ENCODE measurements at regions not wholly inside any gene's neighbourhood (a gene's known extent, or its start where the extent isn't known, plus 50 kb on each side); places are given as distances from the start of the nearest gene placed in this dataset.

- ATAC-seq (no peak), DNase-seq (no peak)
- no peak overlapping the region for H3K4me3 ChIP-seq
- H3K27ac ChIP-seq: no peak overlapping the region
- H3K4me1 ChIP-seq: peaks cover 0 to 4% (median 0%) of the 10 kb centered on the region in 9 donors
- no peaks in the 10 kb centered on the region for H3K36me3 ChIP-seq
- peaks cover 0 to 4% (median 0%) of the 10 kb centered on the region in 7 donors for H3K27me3 ChIP-seq
- WGBS, 2 donors: 75 to 81% methylated on average over 11 of the region's 11 CpGs
- no peaks in the 10 kb centered on the region for H3K9me3 ChIP-seq
- intact Hi-C loops (cut with DNase I): no loop called here
- no peak for TF ChIP-seq CTCF (IDR thresholded peaks at IDR 0.05)
Measured at GRCh38 chr6:167510648-167511047, 185.8 kb downstream of the TTLL2 start.

GRCh38 chr6:167512696-167513375 lies 187.9 kb downstream of the TTLL2 start:
- Histone ChIP-seq H3K4me1 (no peaks in the 10 kb centered on the region), H3K4me3 (no peak overlapping the region), H3K9me3 (no peaks in the 10 kb centered on the region), H3K27ac (no peak overlapping the region), H3K27me3 (peaks cover 0 to 4% (median 0%) of the 10 kb centered on the region in 7 donors), H3K36me3 (no peaks in the 10 kb centered on the region)
- DNase-seq: no peak
- TF ChIP-seq CTCF (IDR thresholded peaks at IDR 0.05): no peak
- intact Hi-C loops (cut with DNase I): no loop called here
- 74 to 76% methylated on average over 11 of the region's 11 CpGs for WGBS, 2 donors
- no peak for ATAC-seq

- intact Hi-C loops (cut with DNase I): no loop called here
- WGBS, 2 donors: 67 to 71% methylated on average over 9 of the region's 9 CpGs
- H3K9me3 ChIP-seq: no peaks in the 10 kb centered on the region
- H3K4me1 ChIP-seq: no peaks in the 10 kb centered on the region
- H3K36me3 ChIP-seq: no peaks in the 10 kb centered on the region
- no peak for TF ChIP-seq CTCF (IDR thresholded peaks at IDR 0.05)
- no peak overlapping the region for H3K27ac ChIP-seq
- H3K4me3 ChIP-seq: no peak overlapping the region
- H3K27me3 ChIP-seq: peaks cover 0 to 4% (median 0%) of the 10 kb centered on the region in 7 donors
- DNase-seq (no peak), ATAC-seq (no peak)
Measured at GRCh38 chr6:167513778-167514177, 188.9 kb downstream of the TTLL2 start.

GRCh38 chr6:167514524-167514923 lies 189.6 kb downstream of the TTLL2 start:
- 90 to 92% methylated on average over 6 of the region's 6 CpGs for WGBS, 2 donors
- Histone ChIP-seq H3K4me1 (no peaks in the 10 kb centered on the region), H3K9me3 (no peaks in the 10 kb centered on the region), H3K27me3 (peaks cover 0 to 2% (median 0%) of the 10 kb centered on the region in 7 donors), H3K36me3 (no peaks in the 10 kb centered on the region), H3K4me3 (no peak overlapping the region), H3K27ac (no peak overlapping the region)
- intact Hi-C loops (cut with DNase I): no loop called here
- no peak for DNase-seq
- no peak for ATAC-seq
- TF ChIP-seq CTCF (IDR thresholded peaks at IDR 0.05): no peak
